HL-60/S4 treated with phorbol 12-myristate 13-acetate at 8.2 ng/mL for 4 days and 3 days (cell line): ENCODE measurements at regions not wholly inside any gene's neighbourhood (a gene's known extent, or its start where the extent isn't known, plus 50 kb on each side); places are given as distances from the start of the nearest gene placed in this dataset.

Experiments
- in situ Hi-C: fragments of 300-500 bp; cut with MboI; formaldehyde crosslinking; loops from 2 replicates; pipeline ENCODE4 v1.15.0; 2022; ENCODE audit warnings: low sequenced_read_pairs

DNA sequence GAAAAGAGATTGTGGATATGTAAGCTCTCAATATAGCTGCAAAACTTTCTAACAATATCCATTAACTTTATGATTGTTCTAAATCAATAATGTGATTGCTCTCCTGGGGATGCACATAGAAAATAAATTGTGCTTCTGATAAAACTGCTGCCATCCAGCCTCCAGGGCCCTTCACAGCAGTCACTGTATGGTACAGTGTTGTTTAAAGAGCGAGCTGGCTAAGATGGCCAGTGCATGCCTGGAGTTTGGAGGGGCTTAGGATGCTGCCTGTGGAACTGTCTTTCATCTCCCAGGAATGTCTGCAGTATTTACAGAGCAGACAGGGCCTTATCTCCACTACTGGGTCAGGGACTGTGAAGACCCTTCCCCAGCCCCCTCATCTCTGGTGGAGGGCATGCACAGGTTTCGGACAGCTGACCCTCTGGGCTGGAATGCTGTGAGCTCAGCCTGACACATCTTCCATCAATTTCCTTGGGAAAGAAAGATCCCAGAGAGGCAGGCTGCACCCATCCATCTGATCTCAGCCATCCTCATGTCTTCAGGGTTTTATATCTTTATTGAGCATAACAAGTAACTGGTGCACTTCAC lies 137.0 kb downstream of the PLPP3 start:
- in situ Hi-C loops: no loop called here

DNA sequence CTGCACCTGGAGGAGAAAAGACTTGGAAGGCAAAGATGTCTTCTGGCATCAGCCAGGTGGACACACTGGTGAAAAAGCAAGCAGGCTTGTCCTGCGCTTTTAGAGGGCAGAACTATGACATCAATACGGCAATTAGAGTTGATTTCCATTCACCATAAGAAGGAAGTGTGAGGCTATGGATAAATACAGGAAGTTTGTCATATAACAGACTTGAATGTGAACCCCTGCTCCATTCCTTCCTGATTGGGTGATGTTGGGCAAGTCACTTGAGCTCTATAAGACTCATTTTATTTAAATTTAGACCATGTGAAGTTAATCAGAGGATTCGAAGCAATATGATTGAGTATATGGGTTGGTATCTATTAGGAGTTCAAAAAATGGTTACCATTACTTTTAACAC lies 137.8 kb downstream of the PLPP3 start:
- in situ Hi-C loops: no loop called here

DNA sequence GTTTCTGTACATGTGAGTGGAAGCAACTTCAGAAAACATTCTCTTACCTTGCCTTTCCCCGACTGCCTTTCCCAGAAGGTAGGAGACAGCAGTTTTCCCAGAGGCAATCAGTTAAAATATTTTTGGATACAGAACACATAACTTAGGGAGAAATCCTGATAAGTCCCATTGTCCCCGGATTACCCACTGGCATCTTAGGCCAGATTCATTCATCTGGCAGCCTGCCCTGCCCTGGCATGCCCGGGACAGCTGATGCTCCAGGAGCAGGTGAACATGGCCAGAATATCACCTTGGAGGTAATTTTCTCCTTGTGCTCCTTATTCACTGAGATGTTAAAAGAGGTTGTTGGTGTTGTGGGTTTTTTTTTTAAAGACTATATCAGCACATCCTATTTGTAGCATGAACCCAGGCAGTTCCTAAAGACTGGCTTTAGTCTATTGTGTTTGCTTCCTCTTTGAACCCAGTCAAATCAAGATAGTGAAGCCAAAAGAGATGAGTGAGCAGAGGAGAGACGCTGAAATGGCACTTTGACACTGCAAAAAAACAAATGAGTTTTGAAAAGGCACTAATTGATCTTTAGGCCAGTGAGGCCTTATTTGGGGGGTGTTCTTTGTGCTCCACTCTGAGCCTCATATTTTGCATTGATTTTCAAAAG lies 139.6 kb downstream of the PLPP3 start:
- in situ Hi-C loops: no loop called here

DNA sequence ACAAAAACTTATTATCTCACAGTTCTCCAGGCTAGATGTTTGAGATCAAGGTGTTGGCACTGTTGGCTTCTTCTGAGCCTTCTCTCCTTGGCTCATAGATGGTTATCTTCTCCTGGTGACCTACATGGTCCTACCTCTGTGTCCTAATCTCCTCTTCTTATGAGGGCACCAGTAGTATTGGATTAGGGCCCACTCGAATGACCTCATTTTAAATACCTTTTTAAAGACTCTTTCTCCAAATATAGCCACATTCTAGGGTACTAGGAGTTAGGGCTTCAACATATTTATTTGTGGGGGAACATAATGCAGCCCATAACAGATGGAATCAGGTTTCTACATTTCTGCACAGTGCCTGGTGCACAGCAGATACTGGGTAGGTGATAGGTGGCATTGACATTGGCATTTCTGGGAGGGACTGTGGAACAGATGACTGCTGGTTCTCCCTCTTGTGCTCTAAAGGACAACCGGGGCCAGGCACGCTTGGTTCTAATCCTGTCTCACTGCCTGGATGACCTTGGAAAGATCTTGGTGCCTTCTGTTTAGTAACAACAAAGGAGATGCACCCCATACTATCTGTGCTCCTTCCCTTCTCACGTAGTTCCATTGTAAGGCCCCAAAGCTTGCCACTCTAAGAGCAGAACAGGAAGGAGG lies 140.3 kb downstream of the PLPP3 start:
- in situ Hi-C loops: no loop called here

DNA sequence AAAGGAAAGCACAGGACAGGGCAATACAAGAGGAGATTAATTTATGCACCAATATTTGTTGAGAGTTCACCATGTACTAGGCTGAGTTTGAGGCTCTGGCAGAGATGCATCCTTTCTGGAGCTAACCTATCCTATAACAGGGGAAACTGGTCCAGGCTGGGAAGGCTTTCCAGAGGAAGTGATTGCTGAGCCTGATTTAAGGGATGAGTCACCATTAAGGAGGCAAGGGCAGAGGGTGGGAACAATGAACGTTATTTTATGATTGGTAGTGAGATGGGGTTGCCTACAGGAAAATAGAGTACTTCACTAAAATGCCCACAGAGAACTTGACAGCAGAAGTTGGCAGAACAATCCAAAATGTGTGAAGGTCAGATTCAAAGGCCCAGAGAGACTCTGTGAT lies 141.4 kb downstream of the PLPP3 start:
- in situ Hi-C loops: no loop called here

DNA sequence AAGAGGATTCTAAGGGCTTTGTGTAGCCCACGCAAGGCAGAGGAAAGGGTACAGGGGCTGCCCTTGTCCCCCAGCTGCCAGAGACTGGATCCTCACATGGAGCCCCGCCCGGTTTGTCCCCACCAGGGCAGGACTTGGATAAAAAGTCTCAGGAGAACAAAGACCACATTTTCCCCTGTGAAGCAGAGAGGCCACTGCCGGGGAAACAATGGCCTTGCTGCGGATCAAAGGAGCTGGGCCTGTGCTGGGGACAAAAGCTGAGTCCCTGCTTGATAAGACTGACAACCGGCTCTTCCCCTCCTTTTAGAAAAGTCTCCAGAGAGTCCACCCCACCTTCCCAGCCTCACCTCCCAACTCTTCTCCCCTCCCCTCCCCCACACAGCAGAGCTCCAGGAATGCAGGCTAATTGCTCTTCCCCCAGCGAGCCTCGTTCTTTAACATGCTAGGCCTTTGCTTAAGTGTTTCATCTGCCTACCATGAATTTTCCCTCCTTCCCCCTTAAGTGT lies 142.4 kb downstream of the PLPP3 start:
- in situ Hi-C loops: no loop called here

DNA sequence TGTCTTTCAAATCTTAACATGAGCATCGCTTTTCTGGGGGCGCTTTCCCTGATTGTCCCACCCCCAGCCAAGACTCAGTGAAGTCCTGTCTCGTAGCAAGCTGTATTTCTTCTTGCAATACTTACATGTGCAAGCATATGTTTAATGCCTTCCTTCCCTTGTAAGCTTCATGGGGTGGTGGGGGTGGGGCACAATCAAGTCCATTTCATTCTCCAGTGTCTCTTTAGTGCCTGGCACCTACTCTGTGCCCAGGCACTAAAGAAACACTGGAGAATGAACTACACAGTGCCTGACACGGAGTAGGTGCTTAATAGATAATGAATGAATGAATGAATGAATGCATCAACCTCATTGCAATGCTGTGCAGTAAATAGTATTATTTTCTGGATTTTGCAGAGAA lies 143.1 kb downstream of the PLPP3 start:
- in situ Hi-C loops: no loop called here

DNA sequence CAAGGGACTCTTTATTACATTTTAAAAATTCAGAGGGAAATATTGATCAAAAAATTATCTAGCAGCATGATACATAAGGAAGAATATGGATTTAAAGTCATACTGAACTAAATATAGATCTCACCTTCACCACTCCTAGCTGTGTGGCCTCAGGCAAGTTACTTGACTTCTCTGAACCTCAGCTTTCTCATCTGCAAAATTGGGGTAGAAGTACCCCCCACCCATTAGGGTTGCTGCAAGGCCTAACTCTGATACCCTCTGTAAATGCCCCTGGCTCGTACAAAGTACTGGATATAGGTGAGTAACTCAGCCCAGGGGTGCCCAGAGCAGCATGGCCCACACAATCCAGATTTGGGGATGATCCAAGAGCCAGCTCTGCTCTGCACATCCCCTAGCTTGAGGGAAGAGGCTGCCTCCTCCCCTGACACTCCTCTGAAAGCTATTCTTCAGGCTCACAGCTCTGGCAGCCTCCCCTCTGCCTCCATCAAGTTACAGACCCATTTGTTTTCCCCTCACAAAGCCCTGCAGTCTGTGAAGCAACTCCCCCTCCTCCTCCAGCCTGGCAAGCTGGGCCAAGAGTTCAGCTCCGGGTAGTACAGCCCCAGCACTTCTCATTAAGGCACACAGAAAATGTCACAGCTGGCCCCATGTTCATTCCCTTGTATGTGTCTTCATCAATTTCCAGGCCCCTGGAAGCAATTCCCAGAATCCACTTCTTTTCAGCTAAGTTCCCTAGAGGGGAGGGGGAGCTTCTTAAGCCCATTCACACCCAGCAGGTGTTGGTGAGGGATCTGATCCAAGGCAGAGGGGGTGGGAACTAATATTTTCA lies 143.7 kb downstream of the PLPP3 start:
- in situ Hi-C loops: no loop called here

DNA sequence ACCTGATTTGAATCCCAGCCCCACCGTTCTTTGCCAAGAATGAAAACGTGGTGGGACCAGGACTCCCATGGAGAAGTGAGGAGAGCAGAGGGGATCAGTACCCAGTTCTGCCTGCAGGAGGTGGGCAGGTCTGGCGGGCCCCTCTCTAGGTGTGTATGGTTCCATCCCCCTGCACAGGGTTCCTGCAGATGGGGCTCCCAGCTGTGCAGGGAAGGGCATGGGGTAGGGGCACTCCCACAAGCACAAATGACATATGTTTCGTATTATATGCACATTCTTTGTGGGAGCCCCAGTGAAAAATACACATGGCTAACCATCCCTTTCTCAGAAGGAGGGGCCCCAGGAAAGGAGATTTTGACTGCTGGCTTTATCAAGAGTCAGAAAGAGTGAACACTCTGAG lies 144.6 kb downstream of the PLPP3 start:
- in situ Hi-C loops: no loop called here

DNA sequence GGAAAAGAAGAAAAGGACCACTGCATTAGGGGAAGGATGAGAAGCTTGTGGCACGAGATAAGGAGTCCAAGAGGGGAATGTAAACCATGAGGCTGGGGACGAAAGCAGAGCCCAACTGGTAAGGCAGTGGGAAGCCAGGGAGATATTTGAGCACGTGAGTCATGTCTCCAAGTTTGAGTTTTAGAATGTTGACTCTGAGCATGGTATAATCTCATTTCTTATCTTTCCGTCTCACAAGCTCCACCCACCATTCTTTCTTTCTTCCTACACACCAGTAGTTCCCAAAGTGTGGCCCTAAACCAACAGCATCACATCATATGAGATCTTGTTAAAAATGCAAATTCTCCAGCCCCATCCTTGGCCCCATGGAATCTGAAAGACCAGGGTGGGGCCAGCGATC lies 145.3 kb downstream of the PLPP3 start:
- in situ Hi-C loops: no loop called here

DNA sequence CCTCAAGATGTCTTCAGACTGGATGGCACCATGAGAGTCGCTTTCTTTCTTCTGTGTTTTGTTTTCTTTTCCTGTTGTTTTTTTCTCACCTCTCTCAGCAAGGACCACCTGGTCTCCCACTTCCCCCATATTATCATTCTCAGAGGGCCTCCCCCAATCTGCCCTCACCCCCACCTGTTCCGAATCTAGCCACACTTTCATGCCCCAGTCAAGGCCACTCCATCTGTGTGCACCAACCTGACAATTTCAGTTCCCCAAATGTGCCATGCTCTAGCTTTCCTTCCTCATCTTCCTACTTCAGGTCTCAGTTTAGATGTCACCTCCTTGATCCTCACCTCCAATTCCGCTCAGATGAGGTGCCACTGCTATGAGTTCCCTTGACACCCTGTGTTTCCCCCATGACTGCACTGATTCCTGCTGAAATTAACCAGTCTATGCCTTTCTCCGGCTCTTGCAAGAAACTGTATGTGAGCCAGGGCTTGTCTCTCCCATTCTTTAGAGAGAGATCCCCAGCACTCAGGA lies 146.2 kb downstream of the PLPP3 start:
- in situ Hi-C loops: no loop called here

DNA sequence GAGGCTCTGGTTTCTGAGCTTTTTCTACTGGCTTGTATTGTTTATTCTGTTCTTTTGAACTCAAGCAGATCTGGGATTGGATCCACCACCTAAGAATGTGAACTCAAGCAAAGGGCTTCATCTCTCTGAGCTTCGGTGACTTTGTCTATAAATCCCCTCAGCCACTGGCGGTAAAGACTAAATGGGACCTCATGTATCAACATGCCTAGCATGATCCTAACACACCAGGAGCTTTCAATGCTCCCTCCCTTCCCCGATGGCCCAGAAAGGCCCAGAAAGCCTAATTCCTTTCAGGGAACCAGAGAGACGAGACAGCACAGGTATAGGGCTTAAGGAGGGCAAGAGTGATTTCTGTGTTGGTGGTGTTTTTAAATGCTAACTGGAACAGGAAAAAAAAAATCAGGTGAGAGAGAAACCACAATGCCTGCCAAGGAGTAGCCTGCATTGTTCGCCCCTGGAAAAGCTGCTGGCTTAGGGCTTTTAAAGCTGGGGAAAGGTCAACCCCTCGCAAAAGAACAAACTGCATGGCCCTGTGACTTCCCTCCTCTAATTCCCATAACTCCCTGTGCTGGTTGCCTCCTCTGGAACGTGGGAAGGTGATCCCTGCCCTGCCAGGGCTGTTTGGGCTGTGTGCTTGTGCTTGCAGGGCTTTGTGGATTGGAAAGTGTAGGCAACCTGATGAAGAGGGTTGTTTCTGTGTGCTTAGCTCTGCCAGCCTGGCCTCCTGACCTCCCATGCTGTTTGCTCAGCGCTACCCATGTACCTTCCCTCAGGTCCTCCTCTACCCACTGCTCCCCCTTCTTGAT lies 147.0 kb downstream of the PLPP3 start:
- in situ Hi-C loops: no loop called here

DNA sequence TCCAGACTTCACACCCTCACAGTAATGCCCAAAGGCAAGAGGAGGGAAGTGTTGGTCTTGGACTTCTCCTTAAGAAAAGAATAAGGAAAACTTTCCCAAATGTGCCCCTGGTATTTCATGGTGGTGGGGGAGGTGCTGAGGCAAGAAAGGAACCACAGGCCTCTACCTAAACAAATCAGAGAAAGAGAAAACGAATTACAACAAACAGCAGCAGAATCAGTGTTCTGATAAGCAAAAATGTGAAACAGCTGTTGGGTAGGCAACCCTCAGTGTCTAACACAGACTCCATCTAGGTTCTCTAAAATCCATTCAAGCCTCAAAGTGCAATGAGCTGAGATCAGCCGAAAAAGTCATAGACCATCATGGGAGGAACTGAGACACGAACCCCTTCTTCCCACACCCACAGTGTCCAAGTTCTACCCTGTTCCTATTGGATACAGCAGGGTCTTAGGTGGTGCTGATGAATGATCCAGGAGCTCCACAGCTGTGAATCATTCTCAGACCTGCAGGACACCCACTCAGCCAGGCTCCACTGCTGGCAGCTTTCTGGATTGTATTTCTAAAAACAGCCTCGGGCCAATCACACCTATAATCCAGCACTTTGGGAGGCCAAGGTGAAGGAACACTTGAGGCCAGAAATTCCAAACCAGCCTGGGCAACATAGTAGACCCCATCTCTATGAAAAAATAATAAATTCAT lies 149.1 kb downstream of the PLPP3 start:
- in situ Hi-C loops: no loop called here

DNA sequence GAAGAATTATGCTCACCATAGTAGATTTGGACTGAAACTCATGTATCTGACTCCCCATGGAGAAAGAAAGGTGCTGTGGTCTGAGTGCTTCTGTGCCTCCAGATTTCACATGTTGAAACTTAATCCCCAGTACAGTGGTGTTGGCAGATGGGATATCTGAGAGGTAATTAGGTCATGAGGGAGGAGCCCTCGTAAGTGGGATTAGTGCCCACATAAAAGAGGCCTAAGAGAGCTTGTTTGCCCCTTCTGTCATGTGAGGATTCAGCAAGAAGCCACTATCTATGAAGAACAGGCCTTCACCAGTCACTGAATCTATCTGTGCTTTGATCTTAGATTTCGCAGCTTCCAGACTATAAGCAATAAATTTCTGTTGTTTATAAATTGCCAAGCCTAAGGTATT lies 150.1 kb downstream of the PLPP3 start:
- in situ Hi-C loops: no loop called here

DNA sequence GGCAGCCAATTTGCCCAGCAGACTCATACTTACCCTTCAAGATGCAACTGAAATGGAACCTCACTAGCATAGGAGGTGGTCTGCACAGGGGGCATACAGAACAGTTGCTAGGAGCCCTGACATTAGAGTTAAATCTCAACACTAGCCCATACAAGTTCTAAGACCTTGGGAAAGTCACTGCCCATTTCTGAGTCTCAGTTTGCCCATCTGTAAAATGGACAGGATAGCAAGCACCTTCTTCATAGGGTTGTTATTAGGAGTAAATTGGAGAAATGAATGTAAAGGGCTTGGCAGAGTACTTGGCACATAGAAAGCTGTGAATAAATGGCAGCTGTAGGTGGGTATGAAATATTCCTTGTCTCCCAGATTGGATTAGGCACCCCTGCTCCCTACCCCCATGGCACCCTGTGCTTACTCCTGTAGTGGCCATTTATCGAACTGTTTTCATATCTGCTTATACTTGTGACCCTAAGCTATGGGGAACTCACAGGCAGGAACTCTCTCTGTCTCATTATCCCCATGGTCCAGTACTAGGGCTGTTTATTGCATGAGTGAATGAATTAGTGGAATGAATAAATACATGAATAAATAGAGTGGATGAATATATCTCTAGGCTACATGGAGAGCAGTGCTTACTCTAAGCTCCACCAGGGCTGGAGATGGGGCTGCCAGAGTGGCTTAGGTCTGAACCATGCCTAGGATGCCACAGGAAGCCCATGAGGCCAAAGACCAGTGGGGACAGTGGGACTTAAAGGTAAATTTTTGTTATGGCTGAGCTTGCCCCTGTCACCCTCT lies 152.6 kb downstream of the PLPP3 start:
- in situ Hi-C loops: no loop called here

DNA sequence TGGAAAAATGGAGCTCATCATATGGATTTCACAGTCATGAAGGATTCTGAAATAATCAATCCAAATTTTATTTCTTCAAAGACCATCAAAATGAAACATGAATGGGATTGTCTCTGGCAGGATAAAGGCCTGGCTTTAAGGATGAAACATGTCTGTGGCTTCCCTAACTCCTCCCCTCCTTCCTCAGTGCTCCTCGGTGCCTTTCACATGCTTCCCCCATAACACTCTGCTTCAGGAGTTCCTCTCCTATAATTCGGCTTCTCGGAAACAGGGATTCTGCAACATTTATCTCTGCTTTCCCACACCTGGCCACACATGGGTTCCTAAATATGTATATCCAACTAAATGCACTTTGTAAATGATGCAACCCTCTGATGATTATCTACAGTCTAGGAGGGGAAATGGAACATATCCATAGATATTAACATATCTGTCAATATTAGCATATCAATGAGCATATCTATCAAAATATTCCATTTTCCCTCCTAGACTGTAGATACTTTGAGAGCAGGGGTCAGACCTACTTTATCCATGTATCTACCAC lies 153.8 kb downstream of the PLPP3 start:
- in situ Hi-C loops: no loop called here

DNA sequence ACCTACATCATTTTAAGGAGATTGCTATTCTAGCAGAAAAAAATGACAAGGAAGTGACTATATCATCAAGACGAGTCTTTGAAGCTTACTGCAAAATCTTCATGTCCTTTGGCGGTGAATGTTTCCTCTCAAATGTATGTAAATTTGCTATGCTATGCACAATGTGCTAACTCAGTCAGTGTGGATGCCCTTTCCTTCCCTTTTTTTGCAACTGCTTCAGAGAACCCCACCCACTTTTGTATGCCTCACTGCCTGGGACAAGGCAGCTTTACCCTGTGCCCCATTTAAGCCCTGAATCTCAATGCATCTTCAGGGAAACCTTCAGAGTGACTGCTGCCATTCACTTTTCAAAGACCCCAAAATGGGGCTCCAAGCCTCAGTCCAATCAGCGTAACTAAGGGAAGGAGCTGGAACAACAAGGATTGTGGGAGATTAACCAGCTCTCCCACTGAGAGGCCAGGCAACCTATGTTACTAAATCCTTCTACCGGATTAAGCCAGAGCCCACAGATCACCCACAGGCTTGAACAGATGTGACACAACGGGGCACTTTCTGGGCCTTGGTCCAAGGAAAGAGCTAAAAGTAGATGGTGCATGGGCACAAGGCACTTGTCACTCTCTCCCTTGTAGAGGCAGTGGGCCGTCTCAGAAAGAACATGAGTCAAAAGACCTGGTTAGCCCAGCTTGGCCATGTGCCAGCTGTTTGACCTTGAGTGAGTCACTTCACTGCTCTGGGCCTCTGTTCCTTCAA lies 154.4 kb downstream of the PLPP3 start:
- in situ Hi-C loops: no loop called here

DNA sequence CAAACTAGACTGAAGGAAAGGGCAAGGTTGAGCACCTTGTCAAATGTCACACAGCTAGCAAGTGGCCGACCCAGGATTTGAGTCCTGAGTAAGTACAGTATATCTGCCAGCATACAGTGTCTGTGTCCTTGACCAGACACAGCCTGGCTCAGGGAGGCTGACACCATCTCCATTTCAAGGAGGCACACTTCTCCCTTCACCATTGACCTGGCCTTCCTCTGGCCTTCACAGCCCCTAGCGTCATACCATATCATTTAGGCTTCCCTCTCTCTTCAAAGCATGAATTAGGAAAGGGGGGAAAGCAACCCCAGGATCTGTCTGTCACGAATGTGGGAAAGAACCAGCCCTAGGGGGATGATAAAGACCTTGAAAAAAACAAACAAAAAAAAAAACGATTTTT lies 155.6 kb downstream of the PLPP3 start:
- in situ Hi-C loops: no loop called here
